ENCODE measurements at regions not wholly inside any gene's neighbourhood (a gene's known extent, or its start where the extent isn't known, plus 50 kb on each side); places are given as distances from the start of the nearest gene placed in this dataset.

DNA sequence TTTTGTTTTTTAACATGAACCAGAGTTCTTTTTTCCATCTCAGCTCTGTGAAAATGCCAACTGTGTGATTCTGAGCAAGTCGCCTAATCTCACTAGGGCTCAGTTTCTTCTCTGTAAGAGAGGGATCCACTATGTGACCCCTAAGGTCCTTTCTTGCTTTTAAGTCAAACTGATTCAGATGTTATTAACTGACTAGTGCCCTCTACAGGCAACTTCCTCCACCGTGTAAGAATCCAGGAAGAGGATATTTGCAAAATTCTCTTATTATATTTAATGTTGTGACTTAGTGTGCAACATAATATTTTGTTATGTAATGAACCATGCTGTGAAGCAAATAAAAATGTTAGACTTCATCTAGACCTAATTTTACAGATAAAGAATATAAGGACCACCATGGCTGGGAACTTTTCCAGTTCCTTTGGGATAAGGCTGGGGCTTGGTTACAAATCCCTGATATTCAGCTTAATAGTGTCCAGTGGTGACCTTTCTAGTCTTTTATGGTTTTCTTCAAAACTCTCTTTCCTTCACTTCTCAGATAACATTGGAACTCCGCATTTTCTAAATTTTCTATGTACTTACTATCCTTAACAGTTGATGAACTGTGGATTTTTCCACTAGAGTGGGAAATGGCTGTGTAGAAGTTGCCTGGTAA is 244.7 kb downstream of the PIK3R1 start (continued):
- TF ChIP-seq BRD9 (IDR thresholded peaks at IDR 0.05; ENCODE audit: low read depth, partially characterized antibody) (peak; percentile 64), ZNF717 (CRISPR knock-in tag; IDR thresholded peaks at IDR 0.05) (no peak), CC2D1A (IDR thresholded peaks at IDR 0.05) (0 out of 2 replicates have a peak, but pooled peaks have one; percentile 35), COPS2 (conservative IDR thresholded peaks at IDR 0.05) (no peak), NR4A1 (CRISPR knock-in tag; IDR thresholded peaks at IDR 0.05) (no peak), NR4A1 (tag; IDR thresholded peaks at IDR 0.05) (no peak), NR2C2 (CRISPR knock-in tag; IDR thresholded peaks at IDR 0.05) (no peak), NR2C2 (tag; IDR thresholded peaks at IDR 0.05) (peak; percentile 37; the same call in 1 of the 2 replicates), KAT8 (IDR thresholded peaks at IDR 0.05; ENCODE audit: low read depth) (no peak), GATAD2B (IDR thresholded peaks at IDR 0.05; ENCODE audit: borderline replicate concordance) (no peak), STAT5A (IDR thresholded peaks at IDR 0.05; ENCODE audit: borderline replicate concordance, low read length) (no peak), PRPF4 (IDR thresholded peaks at IDR 0.05; ENCODE audit: insufficient read depth, low read depth, low read length, poor library complexity, severe bottlenecking) (no peak)
- TF ChIP-seq, protein P1, sequence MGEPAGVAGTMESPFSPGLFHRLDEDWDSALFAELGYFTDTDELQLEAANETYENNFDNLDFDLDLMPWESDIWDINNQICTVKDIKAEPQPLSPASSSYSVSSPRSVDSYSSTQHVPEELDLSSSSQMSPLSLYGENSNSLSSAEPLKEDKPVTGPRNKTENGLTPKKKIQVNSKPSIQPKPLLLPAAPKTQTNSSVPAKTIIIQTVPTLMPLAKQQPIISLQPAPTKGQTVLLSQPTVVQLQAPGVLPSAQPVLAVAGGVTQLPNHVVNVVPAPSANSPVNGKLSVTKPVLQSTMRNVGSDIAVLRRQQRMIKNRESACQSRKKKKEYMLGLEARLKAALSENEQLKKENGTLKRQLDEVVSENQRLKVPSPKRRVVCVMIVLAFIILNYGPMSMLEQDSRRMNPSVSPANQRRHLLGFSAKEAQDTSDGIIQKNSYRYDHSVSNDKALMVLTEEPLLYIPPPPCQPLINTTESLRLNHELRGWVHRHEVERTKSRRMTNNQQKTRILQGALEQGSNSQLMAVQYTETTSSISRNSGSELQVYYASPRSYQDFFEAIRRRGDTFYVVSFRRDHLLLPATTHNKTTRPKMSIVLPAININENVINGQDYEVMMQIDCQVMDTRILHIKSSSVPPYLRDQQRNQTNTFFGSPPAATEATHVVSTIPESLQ (CRISPR knock-in tag; IDR thresholded peaks at IDR 0.05), result no peak
- TF ChIP-seq, protein P2, sequence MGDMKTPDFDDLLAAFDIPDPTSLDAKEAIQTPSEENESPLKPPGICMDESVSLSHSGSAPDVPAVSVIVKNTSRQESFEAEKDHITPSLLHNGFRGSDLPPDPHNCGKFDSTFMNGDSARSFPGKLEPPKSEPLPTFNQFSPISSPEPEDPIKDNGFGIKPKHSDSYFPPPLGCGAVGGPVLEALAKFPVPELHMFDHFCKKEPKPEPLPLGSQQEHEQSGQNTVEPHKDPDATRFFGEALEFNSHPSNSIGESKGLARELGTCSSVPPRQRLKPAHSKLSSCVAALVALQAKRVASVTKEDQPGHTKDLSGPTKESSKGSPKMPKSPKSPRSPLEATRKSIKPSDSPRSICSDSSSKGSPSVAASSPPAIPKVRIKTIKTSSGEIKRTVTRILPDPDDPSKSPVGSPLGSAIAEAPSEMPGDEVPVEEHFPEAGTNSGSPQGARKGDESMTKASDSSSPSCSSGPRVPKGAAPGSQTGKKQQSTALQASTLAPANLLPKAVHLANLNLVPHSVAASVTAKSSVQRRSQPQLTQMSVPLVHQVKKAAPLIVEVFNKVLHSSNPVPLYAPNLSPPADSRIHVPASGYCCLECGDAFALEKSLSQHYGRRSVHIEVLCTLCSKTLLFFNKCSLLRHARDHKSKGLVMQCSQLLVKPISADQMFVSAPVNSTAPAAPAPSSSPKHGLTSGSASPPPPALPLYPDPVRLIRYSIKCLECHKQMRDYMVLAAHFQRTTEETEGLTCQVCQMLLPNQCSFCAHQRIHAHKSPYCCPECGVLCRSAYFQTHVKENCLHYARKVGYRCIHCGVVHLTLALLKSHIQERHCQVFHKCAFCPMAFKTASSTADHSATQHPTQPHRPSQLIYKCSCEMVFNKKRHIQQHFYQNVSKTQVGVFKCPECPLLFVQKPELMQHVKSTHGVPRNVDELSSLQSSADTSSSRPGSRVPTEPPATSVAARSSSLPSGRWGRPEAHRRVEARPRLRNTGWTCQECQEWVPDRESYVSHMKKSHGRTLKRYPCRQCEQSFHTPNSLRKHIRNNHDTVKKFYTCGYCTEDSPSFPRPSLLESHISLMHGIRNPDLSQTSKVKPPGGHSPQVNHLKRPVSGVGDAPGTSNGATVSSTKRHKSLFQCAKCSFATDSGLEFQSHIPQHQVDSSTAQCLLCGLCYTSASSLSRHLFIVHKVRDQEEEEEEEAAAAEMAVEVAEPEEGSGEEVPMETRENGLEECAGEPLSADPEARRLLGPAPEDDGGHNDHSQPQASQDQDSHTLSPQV (IDR thresholded peaks at IDR 0.05), result peak; percentile 77

All from K562 (cell line).